ENCODE measurements at regions not wholly inside any gene's neighbourhood (a gene's known extent, or its start where the extent isn't known, plus 50 kb on each side); places are given as distances from the start of the nearest gene placed in this dataset.
"Not testable (repeated sequence)": the region's sequence is repeated elsewhere in the genome, so short reads cannot be mapped to it uniquely, and the experiment has no call there.

DNA sequence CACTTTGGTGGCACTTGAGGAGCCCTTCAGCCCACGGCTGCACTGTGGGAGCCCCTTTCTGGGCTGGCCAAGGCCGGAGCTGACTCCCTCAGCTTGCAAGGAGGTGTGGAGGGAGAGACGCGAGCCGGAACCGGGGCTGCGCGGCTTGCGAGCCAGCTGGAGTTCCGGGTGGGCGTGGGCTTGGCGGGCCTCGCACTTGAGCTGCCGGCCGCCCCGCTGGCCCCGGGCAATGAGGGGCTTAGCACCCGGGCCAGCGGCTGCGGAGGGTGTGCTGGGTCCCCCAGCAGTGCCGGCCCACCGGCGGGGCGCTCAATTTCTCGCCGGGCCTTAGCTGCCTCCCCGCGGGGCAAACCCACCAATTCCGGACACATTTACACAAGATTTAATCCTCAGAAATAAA, 113.7 kb upstream of the RXFP1 start:
- DNase-seq (ENCODE audit: low read depth), result not testable (repeated sequence)

DNA sequence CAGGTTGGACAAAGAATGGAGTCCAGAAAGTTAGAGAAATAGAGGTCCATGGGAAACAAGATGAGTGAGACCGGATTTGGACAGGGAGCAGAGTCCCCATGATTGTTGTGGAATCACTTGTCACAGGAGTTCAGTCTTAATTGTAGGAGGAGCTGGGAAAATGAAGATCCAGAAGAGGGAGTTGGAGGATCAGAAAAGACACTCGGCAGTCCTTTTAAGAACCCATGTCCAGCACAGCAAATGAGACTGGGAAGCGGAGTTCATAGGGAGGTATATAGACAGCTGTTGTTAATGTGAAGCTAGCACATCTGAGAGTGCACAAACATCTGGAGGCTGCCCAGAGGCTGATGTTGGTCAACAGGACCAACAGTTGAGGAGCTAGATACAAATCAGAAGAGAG, 111.4 kb upstream of the RXFP1 start:
- peak; percentile 14 for DNase-seq (ENCODE audit: low read depth)

DNA sequence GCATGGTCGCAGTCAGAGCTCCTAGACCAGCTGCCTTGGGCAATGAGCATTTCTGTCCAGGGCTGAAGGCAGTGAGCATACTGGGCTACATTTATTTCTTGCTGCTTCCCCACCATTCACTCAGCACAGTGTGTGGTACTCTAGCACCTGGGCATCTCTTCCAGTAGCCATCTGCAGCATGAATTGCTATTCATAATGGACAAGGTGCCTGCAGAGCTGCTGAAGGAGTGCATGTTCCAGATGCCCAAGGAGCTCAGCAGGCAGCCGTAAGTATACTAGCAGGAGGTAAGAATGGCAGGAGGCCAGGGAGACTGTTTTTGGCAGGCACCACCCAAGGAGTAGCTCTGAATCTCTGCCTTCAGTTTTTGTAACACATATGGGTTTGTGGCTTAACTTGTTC, 110.4 kb upstream of the RXFP1 start:
- no peak for DNase-seq (ENCODE audit: low read depth)

DNA sequence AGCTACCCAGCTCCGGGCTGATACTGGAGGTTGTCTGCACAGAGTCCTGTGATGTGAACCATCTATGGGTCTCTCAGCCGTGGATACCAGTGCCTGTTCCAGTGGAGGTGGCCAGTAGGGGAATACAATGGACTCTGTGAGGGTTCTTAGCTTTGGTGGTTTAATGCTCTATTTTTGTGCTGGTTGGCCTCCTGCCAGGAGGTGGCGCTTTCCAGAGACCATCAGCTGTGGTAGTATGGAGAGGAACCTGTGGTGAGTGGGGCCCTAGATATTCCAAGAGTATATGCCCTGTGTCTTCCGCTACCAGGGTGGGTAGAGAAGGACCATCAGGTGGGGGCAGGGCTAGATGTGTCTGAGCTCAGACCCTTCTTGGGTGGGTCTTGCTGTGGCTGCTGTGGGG, 103.0 kb upstream of the RXFP1 start:
- DNase-seq (ENCODE audit: low read depth), result not testable (repeated sequence)

DNA sequence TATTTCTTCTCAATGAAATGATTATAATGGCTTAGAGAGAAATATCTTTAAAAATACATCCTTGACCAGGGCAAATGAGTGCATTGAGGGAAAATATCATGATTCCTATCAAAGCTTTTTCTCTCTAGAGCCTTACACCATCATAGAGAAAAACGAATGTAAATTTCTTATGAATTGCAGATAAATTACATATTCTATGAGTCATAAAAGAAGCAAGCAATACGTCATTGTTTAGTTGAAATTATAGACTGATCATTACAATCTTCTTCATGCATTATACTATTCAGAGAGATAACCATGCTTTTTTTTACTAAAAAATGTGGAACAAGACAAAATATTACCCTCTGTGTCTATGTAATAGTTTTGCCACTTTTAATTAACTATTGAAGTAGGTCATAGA, 100.9 kb upstream of the RXFP1 start:
- no peak for DNase-seq (ENCODE audit: low read depth)

DNA sequence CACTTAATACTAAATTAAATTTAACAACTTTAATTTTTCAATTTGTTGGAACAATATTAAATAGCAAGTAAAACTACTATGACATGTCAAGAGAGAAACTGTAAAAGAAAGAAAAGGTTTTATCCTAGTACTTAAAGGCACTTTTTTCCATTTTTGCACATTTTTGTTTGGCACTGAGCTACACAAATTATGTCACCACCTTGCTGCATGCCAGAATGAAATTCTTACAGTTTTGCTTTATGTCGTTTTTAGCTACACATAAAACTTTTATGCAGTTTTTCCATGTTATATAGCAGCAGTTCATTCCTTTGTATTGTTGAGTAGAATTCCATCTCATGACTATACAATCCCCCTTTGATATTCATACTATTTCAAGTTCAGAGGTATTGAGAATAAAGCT, 99.1 kb upstream of the RXFP1 start:
- no peak for DNase-seq (ENCODE audit: low read depth)

DNA sequence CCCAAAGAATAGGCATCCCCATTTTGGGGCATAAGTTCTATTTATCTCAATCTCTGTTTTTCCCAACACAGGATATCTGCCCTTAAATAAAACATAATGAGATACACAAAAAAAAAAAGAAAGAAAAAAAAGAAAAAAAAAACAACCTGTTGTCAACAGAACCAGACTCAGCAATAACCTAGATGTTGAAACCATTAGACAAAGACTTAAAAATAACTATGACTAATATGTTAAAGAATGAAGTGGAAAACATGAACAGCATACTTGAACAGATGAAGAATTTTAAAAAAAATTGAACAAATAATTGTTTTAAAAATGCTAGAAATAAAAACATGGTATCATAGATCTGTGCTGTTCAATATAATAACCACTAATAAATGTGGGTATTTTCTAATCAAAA, 93.4 kb upstream of the RXFP1 start:
- peak; percentile 68 for DNase-seq (ENCODE audit: low read depth)

DNA sequence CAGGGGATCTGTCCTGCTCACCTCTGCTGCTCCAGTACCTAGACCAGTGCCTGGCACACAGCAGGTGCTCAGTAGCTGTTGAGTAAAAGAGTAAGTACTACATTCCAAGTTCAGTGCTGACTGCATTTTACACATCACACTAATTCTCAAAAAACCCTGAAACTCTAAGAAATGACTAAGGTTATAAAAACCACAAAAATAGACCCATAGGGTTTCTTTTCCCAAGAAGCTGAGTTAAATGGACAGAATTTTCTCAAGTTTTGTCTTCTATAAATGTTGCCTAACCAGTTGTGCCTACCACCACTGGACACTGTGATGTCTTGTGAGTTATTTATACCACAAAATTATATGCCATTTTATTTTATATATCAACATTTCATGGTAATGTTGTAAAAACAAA, 78.9 kb upstream of the RXFP1 start:
- DNase-seq (ENCODE audit: low read depth), result no peak

DNA sequence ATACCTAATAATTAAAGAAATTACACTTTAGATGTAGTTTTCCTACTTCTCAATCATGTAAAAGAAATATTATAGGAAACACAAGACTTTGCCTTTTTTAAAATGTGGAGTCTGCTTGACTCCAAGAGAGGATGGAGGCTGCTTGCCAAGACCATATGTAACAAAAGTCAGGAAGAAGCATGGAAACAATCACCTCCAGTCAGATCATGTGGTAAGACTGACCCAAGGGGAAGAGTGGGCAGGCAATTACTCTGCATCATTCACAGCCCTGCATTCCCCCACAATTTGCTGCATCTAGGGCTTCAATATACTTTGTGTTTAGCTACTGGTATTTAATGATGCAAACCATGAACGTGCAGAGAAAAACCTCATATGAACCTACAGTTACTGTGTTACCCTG, 78.0 kb upstream of the RXFP1 start:
- no peak for DNase-seq (ENCODE audit: low read depth)

DNA sequence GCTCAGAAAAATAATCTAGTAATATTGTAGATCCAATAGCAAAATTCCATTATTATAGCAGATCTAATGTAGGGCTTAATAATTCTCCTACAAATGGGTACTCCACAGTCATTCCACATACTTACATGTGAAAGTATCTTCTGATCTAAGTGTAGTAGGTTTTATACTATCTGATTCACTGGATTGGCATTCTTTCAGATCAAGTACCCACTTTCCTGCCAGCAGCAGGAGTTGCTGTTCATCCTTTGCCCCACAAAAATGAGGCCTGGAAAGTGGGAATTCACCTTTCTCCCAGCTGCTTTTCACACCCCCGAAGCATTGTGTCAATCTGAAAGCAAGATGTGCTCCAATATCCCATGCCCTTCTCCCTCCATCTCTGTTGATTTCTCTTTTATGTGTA, 77.1 kb upstream of the RXFP1 start:
- DNase-seq (ENCODE audit: low read depth), result peak; percentile 18

DNA sequence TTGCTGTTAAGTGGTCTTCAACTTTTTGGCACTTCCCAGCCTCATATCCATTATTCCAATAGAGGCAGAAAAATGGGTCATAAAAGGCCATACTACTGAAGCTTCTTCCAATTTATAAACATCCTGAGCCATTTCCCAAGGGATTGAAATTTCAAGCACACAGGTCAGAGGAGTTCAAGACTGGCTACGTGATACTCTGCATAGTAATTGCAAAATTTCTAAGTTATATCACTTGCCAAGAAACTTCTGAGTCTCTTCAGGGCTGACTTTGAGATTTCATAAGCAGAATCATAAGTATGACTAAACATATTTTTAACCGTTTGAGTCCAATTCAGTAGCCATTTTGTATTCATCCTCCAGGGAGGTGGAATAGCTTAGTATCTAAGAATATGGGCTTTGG, 75.6 kb upstream of the RXFP1 start:
- DNase-seq (ENCODE audit: low read depth), result peak; percentile 89

DNA sequence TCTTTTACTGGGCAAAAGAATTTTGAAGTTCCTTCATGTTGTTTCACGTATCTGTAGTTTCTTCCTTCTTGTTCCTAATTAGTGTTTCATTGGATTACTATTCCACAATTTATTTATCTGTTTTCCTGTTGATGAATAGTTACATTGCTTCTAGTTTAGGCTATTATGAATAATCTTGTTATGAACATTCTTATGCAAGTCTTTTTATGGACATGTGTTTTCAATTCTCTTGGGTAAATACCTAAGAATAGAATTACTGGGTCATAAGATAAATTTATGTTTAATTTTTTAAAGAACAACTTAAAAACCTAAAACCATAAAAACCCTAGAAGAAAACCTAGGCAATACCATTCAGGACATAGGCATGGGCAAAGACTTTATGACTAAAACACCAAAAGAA, 70.9 kb upstream of the RXFP1 start:
- no peak for DNase-seq (ENCODE audit: low read depth)

DNA sequence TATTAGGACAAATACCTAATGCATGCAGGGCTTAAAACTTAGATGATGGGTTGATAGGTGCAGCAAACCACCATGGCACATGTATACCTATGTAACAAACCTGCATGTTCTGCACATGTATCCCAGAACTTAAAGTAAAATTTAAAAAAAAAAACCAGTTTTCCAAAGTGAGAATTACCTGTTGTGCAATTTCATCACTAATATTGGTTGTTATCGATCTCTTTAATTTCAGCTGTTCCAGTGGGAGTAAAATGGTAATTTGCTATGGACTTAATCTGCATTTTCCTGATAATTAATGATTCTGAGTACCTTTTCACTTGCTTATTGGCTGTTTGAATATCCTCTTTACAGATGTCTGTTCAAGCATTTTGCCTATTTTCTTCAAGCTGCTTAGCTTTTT, 69.6 kb upstream of the RXFP1 start:
- DNase-seq (ENCODE audit: low read depth), result not testable (repeated sequence)

DNA sequence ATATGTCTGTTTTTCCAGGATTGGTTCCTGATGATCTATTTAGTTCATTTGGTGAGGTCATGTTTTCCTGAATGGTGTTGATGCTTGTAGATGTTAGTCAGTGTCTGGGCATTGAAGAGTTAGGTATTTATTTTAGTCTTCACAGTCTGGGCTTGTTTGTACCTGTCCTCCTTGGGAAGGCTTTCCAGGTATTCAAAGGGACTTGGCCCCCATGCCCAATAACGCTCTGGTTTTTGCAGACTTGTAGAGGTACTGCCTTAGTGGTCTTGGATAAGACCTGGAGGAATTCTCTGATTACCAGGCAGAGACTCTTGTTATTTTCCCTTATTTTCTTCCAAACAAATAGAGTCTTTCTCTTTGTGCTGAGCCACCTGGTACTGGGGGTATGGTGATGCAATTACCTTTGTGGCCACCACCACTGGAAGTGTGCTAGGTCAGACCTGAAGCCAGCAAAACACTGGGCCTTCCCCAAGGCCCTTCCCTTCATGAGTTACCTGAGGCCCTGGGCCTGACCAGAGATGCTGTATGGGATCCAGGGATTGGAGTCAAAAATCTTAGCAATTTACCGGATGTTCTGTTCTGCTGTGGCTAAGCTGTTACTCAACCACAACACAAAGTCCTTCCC, 63.3 kb upstream of the RXFP1 start:
- DNase-seq (ENCODE audit: low read depth), result no peak

DNA sequence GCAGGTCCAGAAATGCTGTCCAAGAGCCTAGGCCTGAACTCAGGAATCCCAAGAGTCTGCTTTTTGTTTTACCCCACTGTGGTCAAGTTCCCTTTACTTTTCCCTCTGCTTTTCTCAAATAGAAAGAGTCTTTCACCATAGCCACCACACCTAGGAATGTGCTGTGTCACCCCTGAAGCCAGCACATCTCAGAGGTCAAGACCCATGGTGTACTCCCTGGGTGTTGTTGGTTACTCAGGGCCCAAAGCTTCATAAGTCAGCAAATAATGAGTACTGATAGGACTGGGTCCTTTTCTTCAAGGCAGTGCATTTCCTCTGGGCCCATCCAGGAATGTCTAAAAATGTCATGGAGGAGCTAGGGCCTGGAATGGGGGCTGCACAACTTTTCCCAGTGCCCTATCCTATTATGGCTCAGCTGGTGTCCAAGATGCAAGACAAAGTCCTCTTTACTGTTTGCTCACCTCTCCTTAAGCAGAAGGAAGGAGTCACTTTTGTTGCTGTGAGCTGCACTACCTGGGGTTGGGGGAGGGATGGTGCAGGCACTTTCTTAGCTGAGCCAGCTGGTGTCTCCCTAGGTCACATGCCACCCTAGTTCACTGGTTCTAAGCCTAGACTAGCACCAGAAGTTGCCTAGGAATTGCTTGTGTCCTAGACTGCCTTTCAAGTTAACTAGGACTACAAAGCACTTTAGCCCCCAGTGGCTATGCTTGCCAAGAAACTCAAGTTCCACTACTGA, 62.4 kb upstream of the RXFP1 start:
- no peak for DNase-seq (ENCODE audit: low read depth)

DNA sequence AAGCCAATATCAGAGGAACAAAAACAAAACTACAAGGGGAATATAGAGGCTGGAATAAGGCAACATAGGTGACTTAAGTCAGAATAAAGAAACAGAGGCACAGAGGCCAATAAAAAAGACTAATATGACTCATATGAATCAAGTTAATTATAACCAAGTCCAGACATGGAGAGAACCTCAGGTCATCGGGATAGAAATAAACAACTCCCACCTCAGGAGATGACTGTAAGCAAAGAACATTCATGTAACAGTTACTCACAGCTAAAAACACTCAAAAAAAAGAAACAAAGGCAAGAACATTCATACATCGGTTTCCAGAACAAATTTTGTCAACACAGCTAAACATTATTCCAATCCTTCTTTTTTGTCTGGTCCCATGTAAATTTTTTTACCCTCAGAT, 60.3 kb upstream of the RXFP1 start:
- DNase-seq (ENCODE audit: low read depth), result no peak

DNA sequence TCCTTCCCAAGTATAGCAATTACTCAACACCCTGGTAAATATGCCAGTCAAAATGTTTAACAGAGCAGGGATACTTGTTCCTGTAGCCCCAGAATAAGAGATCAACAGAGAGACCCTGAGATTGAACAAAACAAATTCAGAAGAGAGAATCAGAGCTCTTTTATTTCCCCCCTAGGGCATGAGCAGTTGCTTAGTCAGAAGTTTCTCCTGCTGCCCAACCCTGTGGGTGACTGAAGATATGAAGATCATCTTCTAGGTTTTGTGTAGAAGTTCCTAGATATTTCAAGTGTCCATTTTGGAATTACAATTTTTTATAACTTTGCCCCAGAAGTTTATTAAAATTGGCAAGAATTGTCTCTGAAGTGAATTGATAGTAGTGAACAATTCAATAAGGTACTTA, 59.1 kb upstream of the RXFP1 start:
- no peak for DNase-seq (ENCODE audit: low read depth)
